H9 (cell line): ENCODE measurements at regions not wholly inside any gene's neighbourhood (a gene's known extent, or its start where the extent isn't known, plus 50 kb on each side); places are given as distances from the start of the nearest gene placed in this dataset.

Source experiments
- DNase-seq: peaks from one replicate; pipeline ENCODE4 v3.0.0-alpha.2; 2017
- H2AFZ ChIP-seq: one replicate; pipeline ENCODE4 v1.6.1; 2013; ENCODE audit warnings: mild to moderate bottlenecking, low read length, control low read depth, moderate library complexity
- H2AK5ac ChIP-seq: 2 replicates; pipeline ENCODE4 v1.6.1; 2013; ENCODE audit warnings: low read length, control low read depth, mixed read lengths; ENCODE audit not compliant: insufficient read length
- H2BK120ac ChIP-seq: one replicate; pipeline ENCODE4 v1.6.1; 2013; ENCODE audit warnings: low read depth, mild to moderate bottlenecking, low read length, control low read depth, inconsistent platforms; ENCODE audit not compliant: poor library complexity, severe bottlenecking
- H2BK12ac ChIP-seq: 2 replicates; pipeline ENCODE4 v1.6.1; 2013; ENCODE audit warnings: low read length, control low read depth, mixed read lengths, low read depth; ENCODE audit not compliant: insufficient read length
- H2BK15ac ChIP-seq: 2 replicates; pipeline ENCODE4 v1.6.1; 2013; ENCODE audit warnings: low read depth, low read length, control low read depth
- H2BK20ac ChIP-seq: one replicate; pipeline ENCODE4 v1.6.1; 2013; ENCODE audit warnings: low read depth, mild to moderate bottlenecking, low read length, control low read depth, inconsistent platforms; ENCODE audit not compliant: poor library complexity, severe bottlenecking
- H2BK5ac ChIP-seq: 2 replicates; pipeline ENCODE4 v1.6.1; 2013; ENCODE audit warnings: low read length, control low read depth, mixed read lengths; ENCODE audit not compliant: insufficient read length
- H3K14ac ChIP-seq: 2 replicates; pipeline ENCODE4 v1.6.1; 2013; ENCODE audit warnings: low read length, control low read depth; ENCODE audit not compliant: insufficient read depth
- H3K18ac ChIP-seq: 2 replicates; pipeline ENCODE4 v1.6.1; 2013; ENCODE audit warnings: low read depth, mild to moderate bottlenecking, mixed read lengths, low read length, control low read depth; ENCODE audit not compliant: insufficient read length
- H3K23ac ChIP-seq: 2 replicates; pipeline ENCODE4 v1.6.1; 2013; ENCODE audit warnings: low read length, control low read depth, mixed read lengths, low read depth; ENCODE audit not compliant: insufficient read length
- H3K23me2 ChIP-seq: 2 replicates; pipeline ENCODE4 v1.6.1; 2013; ENCODE audit warnings: low read depth, mild to moderate bottlenecking, mixed read lengths, low read length, control low read depth; ENCODE audit not compliant: insufficient read length, poor library complexity, severe bottlenecking
- H3K27ac ChIP-seq: 2 replicates; pipeline ENCODE4 v1.5.1; 2013; ENCODE audit warnings: low read length, control low read depth, mixed read lengths, low read depth; ENCODE audit not compliant: insufficient read length
- H3K27me3 ChIP-seq: 2 replicates; pipeline ENCODE4 v1.6.1; 2013; ENCODE audit warnings: low read length, control low read depth, inconsistent platforms; ENCODE audit not compliant: insufficient read depth
- H3K4ac ChIP-seq: 2 replicates; pipeline ENCODE4 v1.6.1; 2013; ENCODE audit warnings: low read depth, mild to moderate bottlenecking, control low read depth, inconsistent platforms, low read length, moderate library complexity
- H3K4me1 ChIP-seq: 2 replicates; pipeline ENCODE4 v1.6.1; 2013; ENCODE audit warnings: low read length, control low read depth, inconsistent platforms; ENCODE audit not compliant: insufficient read depth
- H3K4me2 ChIP-seq: 2 replicates; pipeline ENCODE4 v1.6.1; 2013; ENCODE audit warnings: low read length, control low read depth, mixed read lengths; ENCODE audit not compliant: insufficient read length, insufficient read depth
- H3K56ac ChIP-seq: 2 replicates; pipeline ENCODE4 v1.6.1; 2013; ENCODE audit warnings: low read depth, mild to moderate bottlenecking, mixed read lengths, low read length, control low read depth; ENCODE audit not compliant: insufficient read length
- H3K79me1 ChIP-seq: 2 replicates; pipeline ENCODE4 v1.6.1; 2013; ENCODE audit warnings: low read depth, mild to moderate bottlenecking, moderate library complexity, low read length, control low read depth, inconsistent platforms; ENCODE audit not compliant: insufficient read depth, poor library complexity, severe bottlenecking
- H3K79me2 ChIP-seq: 2 replicates; pipeline ENCODE4 v1.6.1; 2013; ENCODE audit warnings: low read length, control low read depth, inconsistent platforms; ENCODE audit not compliant: insufficient read depth
- H3K9ac ChIP-seq: 2 replicates; pipeline ENCODE4 v1.6.1; 2013; ENCODE audit warnings: low read length, control low read depth, mixed read lengths; ENCODE audit not compliant: insufficient read length; ENCODE audit errors: extremely low read depth
- H3K9me3 ChIP-seq: one replicate; pipeline ENCODE4 v1.6.1; 2013; ENCODE audit warnings: low read depth, low read length, inconsistent platforms; ENCODE audit not compliant: control insufficient read depth
- H3T11ph ChIP-seq: one replicate; pipeline ENCODE4 v1.6.1; 2013; ENCODE audit warnings: mild to moderate bottlenecking, low read length, control low read depth, inconsistent platforms
- H4K20me1 ChIP-seq: one replicate; pipeline ENCODE4 v1.6.1; 2013; ENCODE audit not compliant: control insufficient read depth, insufficient read length, insufficient read depth
- H4K5ac ChIP-seq: 2 replicates; pipeline ENCODE4 v1.6.1; 2013; ENCODE audit warnings: low read depth, mild to moderate bottlenecking, mixed read lengths, low read length, control low read depth; ENCODE audit not compliant: insufficient read length
- H4K8ac ChIP-seq: replicated peaks from 2 replicates; pipeline ENCODE4 v1.6.1; 2013; ENCODE audit warnings: low read length, control low read depth, mixed read lengths, low read depth; ENCODE audit not compliant: insufficient read length
- H4K91ac ChIP-seq: 2 replicates; pipeline ENCODE4 v1.6.1; 2013; ENCODE audit warnings: low read depth, mild to moderate bottlenecking, moderate library complexity, mixed read lengths, low read length, control low read depth; ENCODE audit not compliant: insufficient read length
- H3K27ac Mint-ChIP-seq, 3 experiments: 2 replicates in 2 of 3; 3 replicates in 1 of 3; pipeline ENCODE4 v1.8.0; 2020 to 2021; ENCODE audit warnings: mixed read lengths in 3 of 3, mild to moderate bottlenecking in 1 of 3, moderate library complexity in 1 of 3
- H3K27me3 Mint-ChIP-seq: 2 replicates; pipeline ENCODE4 v1.8.0; 2021; ENCODE audit warnings: low read depth, mild to moderate bottlenecking, moderate library complexity, mixed read lengths
- H3K36me3 Mint-ChIP-seq, 3 experiments: 2 replicates in 2 of 3; 3 replicates in 1 of 3; pipeline ENCODE4 v1.8.0; 2020 to 2021; ENCODE audit warnings: low read depth in 3 of 3, mixed read lengths in 3 of 3; ENCODE audit not compliant: insufficient read depth in 1 of 3
- H3K4me1 Mint-ChIP-seq, 2 experiments: 2 replicates each; pipeline ENCODE4 v1.8.0; 2020; ENCODE audit warnings: mixed read lengths in 2 of 2
- H3K4me3 Mint-ChIP-seq, 2 experiments: 2 replicates in 1 of 2; 3 replicates in 1 of 2; pipeline ENCODE4 v1.8.0; 2020 to 2021; ENCODE audit warnings: mild to moderate bottlenecking in 2 of 2, mixed read lengths in 2 of 2, moderate library complexity in 1 of 2
- H3K9me3 Mint-ChIP-seq, 2 experiments: 2 replicates in 1 of 2; 3 replicates in 1 of 2; pipeline ENCODE4 v1.8.0; 2020; ENCODE audit warnings: mild to moderate bottlenecking in 2 of 2, mixed read lengths in 2 of 2, moderate library complexity in 1 of 2
- CTCF ChIP-seq: fragments of 200-600 bp; sonication (generic); conservative IDR thresholded peaks from 3 replicates; pipeline ENCODE4 v1.8.0; 2021; ENCODE audit warnings: antibody characterized with exemption, mild to moderate bottlenecking
- WGBS: extraction: QIAGEN DNeasy Blood & Tissue Kit; methylation state at CpG from one replicate; pipeline ENCODE4 v1.1.7; 2013; ENCODE audit warnings: missing lambda C conversion rate, low lambda C conversion rate, mixed read lengths; ENCODE audit not compliant: insufficient read length; ENCODE audit errors: extremely low coverage; 5-methylcytosine and 5-hydroxymethylcytosine counted together

- H3K79me1 ChIP-seq = no peaks in the 10 kb centered on the region
- H3K27me3 ChIP-seq = no peaks in the 10 kb centered on the region
- H4K5ac ChIP-seq = no peak overlapping the region
- peaks cover 3 to 8% of the 10 kb centered on the region in 2 experiments for H3K4me1 Mint-ChIP-seq
- no peaks in the 10 kb centered on the region for H3K4me1 ChIP-seq
- no peak overlapping the region for H3K4me3 Mint-ChIP-seq
- H2AK5ac ChIP-seq = no peak overlapping the region
- no peak overlapping the region for H3T11ph ChIP-seq
- no peak overlapping the region for H2AFZ ChIP-seq
- H3K27me3 Mint-ChIP-seq = no peaks in the 10 kb centered on the region
- H3K9ac ChIP-seq = no peak overlapping the region
- H4K8ac ChIP-seq = no peak overlapping the region
- H4K20me1 ChIP-seq = no peaks in the 10 kb centered on the region
- H3K23me2 ChIP-seq = no peaks in the 10 kb centered on the region
- no peaks in the 10 kb centered on the region for H3K9me3 ChIP-seq
- H3K56ac ChIP-seq = no peak overlapping the region
- H3K18ac ChIP-seq = no peak overlapping the region
- no peak overlapping the region for H2BK5ac ChIP-seq
- no peak overlapping the region for H2BK12ac ChIP-seq
- H3K14ac ChIP-seq = no peak overlapping the region
- peaks cover 12% of the 10 kb centered on the region in 2 experiments for H3K9me3 Mint-ChIP-seq
- H3K36me3 Mint-ChIP-seq = peaks cover 5 to 12% (median 11%) of the 10 kb centered on the region in 3 experiments
- no peak overlapping the region for H2BK20ac ChIP-seq
- no peak overlapping the region for H2BK120ac ChIP-seq
- no peak for DNase-seq
- H3K4me2 ChIP-seq = no peak overlapping the region
- no peaks in the 10 kb centered on the region for H3K79me2 ChIP-seq
- TF ChIP-seq CTCF = no peak
- H3K27ac Mint-ChIP-seq = no peak overlapping the region
- no peak overlapping the region for H3K27ac ChIP-seq
- no peak overlapping the region for H3K23ac ChIP-seq
- H4K91ac ChIP-seq = no peak overlapping the region
- H2BK15ac ChIP-seq = no peak overlapping the region
- no peak overlapping the region for H3K4ac ChIP-seq
- no CpG with 5 or more reads among the region's 6 CpGs for WGBS
Observed at GRCh38 chr7:145850636-145851035, 266.0 kb upstream of the CNTNAP2 start.
